SU-DHL-6 (cell line): ENCODE measurements at regions not wholly inside any gene's neighbourhood (a gene's known extent, or its start where the extent isn't known, plus 50 kb on each side); places are given as distances from the start of the nearest gene placed in this dataset.

Experiments
- H2AFZ ChIP-seq: fragments of 200-600 bp; sonication (generic); 2 replicates; pipeline ENCODE4 v1.6.1; 2014; ENCODE audit warnings: low read depth, mild to moderate bottlenecking, moderate library complexity, mixed read lengths, antibody characterized with exemption, low read length; ENCODE audit not compliant: severe bottlenecking
- H3F3A ChIP-seq: fragments of 200-600 bp; shearing (Covaris generic); 2 replicates; pipeline ENCODE4 v1.6.0; 2016; ENCODE audit warnings: antibody characterized with exemption, mild to moderate bottlenecking; ENCODE audit not compliant: insufficient read depth
- H3K27ac ChIP-seq: fragments of 200-600 bp; sonication (generic); 2 replicates; pipeline ENCODE4 v1.5.1; 2016; ENCODE audit warnings: low read depth, mild to moderate bottlenecking, low read length, moderate library complexity, mixed read lengths
- H3K27me3 ChIP-seq: fragments of 200-600 bp; sonication (generic), shearing (Covaris generic); 2 replicates; pipeline ENCODE4 v1.6.0; 2014; ENCODE audit warnings: mild to moderate bottlenecking, low read length
- H3K36me3 ChIP-seq: fragments of 200-600 bp; sonication (generic); 2 replicates; pipeline ENCODE4 v1.6.1; 2014; ENCODE audit warnings: mild to moderate bottlenecking, low read length, mixed read lengths
- H3K4me2 ChIP-seq: fragments of 300-600, 200-600 bp; shearing (Covaris generic), sonication (generic); 2 replicates; pipeline ENCODE4 v1.6.0; 2014; ENCODE audit warnings: low read length, low read depth, mild to moderate bottlenecking; ENCODE audit not compliant: poor library complexity, severe bottlenecking
- H3K4me3 ChIP-seq: fragments of 200-600 bp; sonication (generic); 2 replicates; pipeline ENCODE4 v1.5.1; 2014; ENCODE audit warnings: antibody characterized with exemption, low read length, mild to moderate bottlenecking, mixed read lengths; ENCODE audit not compliant: insufficient read depth, poor library complexity, severe bottlenecking
- H3K79me2 ChIP-seq: fragments of 200-600 bp; sonication (generic); 2 replicates; pipeline ENCODE4 v1.6.1; 2014; ENCODE audit warnings: mild to moderate bottlenecking, low read length, moderate library complexity; ENCODE audit not compliant: insufficient read depth
- H3K9ac ChIP-seq: fragments of 200-600 bp; sonication (generic); 2 replicates; pipeline ENCODE4 v1.7.0; 2014; ENCODE audit warnings: mild to moderate bottlenecking, low read length
- H3K9me2 ChIP-seq: fragments of 200-600 bp; sonication (generic); replicated peaks from 2 replicates; pipeline ENCODE4 v1.6.1; 2014; ENCODE audit warnings: low read length; ENCODE audit not compliant: insufficient read depth
- H3K9me3 ChIP-seq: fragments of 200-600 bp; sonication (generic); 2 replicates; pipeline ENCODE4 v1.6.1; 2014; ENCODE audit warnings: low read length, mixed read lengths; ENCODE audit not compliant: insufficient read depth
- H4K20me1 ChIP-seq: fragments of 200-600 bp; sonication (generic); 2 replicates; pipeline ENCODE4 v1.6.1; 2014; ENCODE audit warnings: low read depth, mild to moderate bottlenecking, antibody characterized with exemption, low read length, moderate library complexity, mixed read lengths
- CTCF ChIP-seq: fragments of 200-600 bp; sonication (generic); IDR thresholded peaks from one replicate; pipeline ENCODE4 v1.5.1; 2017; ENCODE audit warnings: antibody characterized with exemption, mild to moderate bottlenecking, low read length, moderate library complexity; ENCODE audit not compliant: insufficient read depth, poor library complexity, severe bottlenecking
- EZH2phosphoT487 ChIP-seq: fragments of 200-600 bp; sonication (generic), shearing (Covaris generic); conservative IDR thresholded peaks from 2 replicates; pipeline ENCODE4 v1.6.1; 2018; ENCODE audit warnings: mild to moderate bottlenecking, antibody characterized with exemption, low read length, moderate library complexity, mixed read lengths

GRCh38 chr2:138177693-138178092 is 213.4 kb downstream of the HNMT start:
- no peaks in the 10 kb centered on the region for H3K9me2 ChIP-seq
- H3F3A ChIP-seq = no peaks in the 10 kb centered on the region
- no peak overlapping the region for H2AFZ ChIP-seq
- H3K36me3 ChIP-seq = no peaks in the 10 kb centered on the region
- no peak overlapping the region for H3K4me3 ChIP-seq
- no peaks in the 10 kb centered on the region for H3K9me3 ChIP-seq
- H3K4me2 ChIP-seq = no peak overlapping the region
- no peaks in the 10 kb centered on the region for H3K27me3 ChIP-seq
- H3K79me2 ChIP-seq = no peaks in the 10 kb centered on the region
- no peak for TF ChIP-seq CTCF
- H4K20me1 ChIP-seq = no peaks in the 10 kb centered on the region
- H3K9ac ChIP-seq = no peak overlapping the region
- no peak overlapping the region for H3K27ac ChIP-seq

GRCh38 chr2:138180692-138181386 is 216.6 kb downstream of the HNMT start:
- Histone ChIP-seq H3K9me3 (no peaks in the 10 kb centered on the region), H3K79me2 (no peaks in the 10 kb centered on the region), H3F3A (no peaks in the 10 kb centered on the region), H2AFZ (no peak overlapping the region), H3K9me2 (no peaks in the 10 kb centered on the region), H4K20me1 (no peaks in the 10 kb centered on the region), H3K36me3 (no peaks in the 10 kb centered on the region), H3K4me2 (no peak overlapping the region), H3K27me3 (no peaks in the 10 kb centered on the region), H3K4me3 (no peak overlapping the region), H3K27ac (no peak overlapping the region), H3K9ac (no peak overlapping the region)
- no peak for TF ChIP-seq EZH2phosphoT487
- no peak for TF ChIP-seq CTCF

- H3K4me2 ChIP-seq = no peak overlapping the region
- no peak for TF ChIP-seq EZH2phosphoT487
- TF ChIP-seq CTCF = no peak
- no peaks in the 10 kb centered on the region for H3K36me3 ChIP-seq
- no peak overlapping the region for H3K9ac ChIP-seq
- no peak overlapping the region for H3K27ac ChIP-seq
- no peaks in the 10 kb centered on the region for H3K9me2 ChIP-seq
- no peaks in the 10 kb centered on the region for H3K79me2 ChIP-seq
- H2AFZ ChIP-seq = no peak overlapping the region
- no peaks in the 10 kb centered on the region for H3K27me3 ChIP-seq
- no peak overlapping the region for H3K4me3 ChIP-seq
- no peaks in the 10 kb centered on the region for H3F3A ChIP-seq
- no peaks in the 10 kb centered on the region for H4K20me1 ChIP-seq
- no peaks in the 10 kb centered on the region for H3K9me3 ChIP-seq
Observed at GRCh38 chr2:138182250-138182936, 218.1 kb downstream of the HNMT start.
